ENCODE measurements at regions not wholly inside any gene's neighbourhood (a gene's known extent, or its start where the extent isn't known, plus 50 kb on each side); places are given as distances from the start of the nearest gene placed in this dataset.

DNA sequence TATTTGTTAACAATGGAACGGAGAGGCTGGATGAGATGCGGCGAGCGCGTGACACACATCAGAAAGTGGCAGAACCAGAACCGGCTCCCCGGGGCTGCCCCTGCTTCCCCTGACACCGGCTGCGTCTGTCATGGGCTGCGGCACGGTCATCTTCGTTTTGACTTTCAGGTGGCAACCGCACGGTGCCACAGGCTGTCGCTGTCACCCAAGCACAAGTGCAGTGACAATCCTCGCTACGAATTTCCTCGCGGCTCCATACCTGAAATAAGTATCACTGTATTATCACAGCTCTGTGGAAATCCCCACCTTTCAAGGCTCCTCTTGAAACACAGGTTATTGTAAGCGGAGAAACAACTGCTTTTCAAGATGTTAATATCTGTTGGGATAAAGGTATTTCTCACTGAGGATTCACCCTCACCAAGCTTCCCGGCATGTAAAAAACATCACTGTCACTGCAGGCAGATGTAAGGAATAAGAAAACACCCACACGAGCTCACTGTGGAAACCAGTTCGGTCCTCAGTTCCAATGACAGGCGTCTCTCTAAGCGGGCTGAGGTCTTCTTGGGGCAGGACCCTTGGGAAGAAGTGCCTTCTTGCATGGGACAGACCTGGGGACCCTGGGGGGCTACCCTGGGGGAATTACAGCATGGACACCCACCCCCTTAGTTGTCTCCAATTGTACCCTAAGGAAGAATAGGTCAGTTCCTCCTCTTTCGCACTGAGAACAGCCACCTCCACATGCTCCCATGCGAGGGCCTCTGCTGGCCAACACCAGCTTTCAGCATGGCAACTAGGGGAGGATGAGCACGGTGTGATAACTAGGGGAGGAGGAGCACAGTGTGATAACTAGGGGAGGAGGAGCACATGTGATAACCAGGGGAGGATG is 86.3 kb downstream of the DACT2 start:
- Histone ChIP-seq H3K36me3 (replicated peaks in 1 of 2; ENCODE audit: control extremely low read depth in 1 of 2, control insufficient read depth in 1 of 2, extremely low read depth in 1 of 2, insufficient read depth in 2 of 2, low read length in 1 of 2) (no peaks in the 10 kb centered on the region), H3K4me3 (ENCODE audit: control extremely low read depth in 1 of 5, extremely low read depth in 1 of 5, insufficient read depth in 1 of 5, low read depth in 2 of 5, low read length in 4 of 5) (no peak overlapping the region), H2AFZ (ENCODE audit: insufficient read depth, low read depth, low read length, poor library complexity, severe bottlenecking) (no peak overlapping the region), H3K79me2 (ENCODE audit: control insufficient read depth, insufficient read depth, low read length) (no peaks in the 10 kb centered on the region), H3K9me3 (ENCODE audit: control extremely low read depth in 1 of 3, control insufficient read depth in 2 of 3, insufficient read depth in 1 of 3, low read length in 2 of 3) (peaks cover 0 to 9% (median 0%) of the 10 kb centered on the region in 3 donors), H3K4me1 (ENCODE audit: control insufficient read depth in 2 of 2, insufficient read depth in 2 of 2, low read length in 2 of 2) (no peaks in the 10 kb centered on the region), H3K27ac (ENCODE audit: low read length in 2 of 2) (no peak overlapping the region), H3K9ac (ENCODE audit: low read length) (no peak overlapping the region), H3K27me3 (replicated peaks in 1 of 4; ENCODE audit: control extremely low read depth in 1 of 4, control insufficient read depth in 3 of 4, insufficient read depth in 4 of 4, low read length in 3 of 4) (no peaks in the 10 kb centered on the region), H4K20me1 (ENCODE audit: control insufficient read depth, insufficient read depth, low read length, poor library complexity, severe bottlenecking) (no peaks in the 10 kb centered on the region), H3K4me2 (replicated peaks; ENCODE audit: low read depth, low read length, poor library complexity, severe bottlenecking) (no peak overlapping the region)
- DNase-seq = no peak
- H3K4me1 Mint-ChIP-seq = no peaks in the 10 kb centered on the region
- ChIA-PET POLR2A (no interaction called here), CTCF (no interaction called here)
- WGBS (ENCODE audit: insufficient coverage) = 89% methylated on average over 22 of the region's 28 CpGs
- no peak overlapping the region for H3K27ac Mint-ChIP-seq
- no peak for ATAC-seq (ENCODE audit: low read depth)
- intact Hi-C loops (cut with micrococcal nuclease) = no loop called here
- TF ChIP-seq EZH2 (IDR thresholded peaks at IDR 0.05; ENCODE audit: borderline replicate concordance, insufficient read depth, low read depth, low read length, poor library complexity, severe bottlenecking) = no peak
- TF ChIP-seq, protein P1, sequence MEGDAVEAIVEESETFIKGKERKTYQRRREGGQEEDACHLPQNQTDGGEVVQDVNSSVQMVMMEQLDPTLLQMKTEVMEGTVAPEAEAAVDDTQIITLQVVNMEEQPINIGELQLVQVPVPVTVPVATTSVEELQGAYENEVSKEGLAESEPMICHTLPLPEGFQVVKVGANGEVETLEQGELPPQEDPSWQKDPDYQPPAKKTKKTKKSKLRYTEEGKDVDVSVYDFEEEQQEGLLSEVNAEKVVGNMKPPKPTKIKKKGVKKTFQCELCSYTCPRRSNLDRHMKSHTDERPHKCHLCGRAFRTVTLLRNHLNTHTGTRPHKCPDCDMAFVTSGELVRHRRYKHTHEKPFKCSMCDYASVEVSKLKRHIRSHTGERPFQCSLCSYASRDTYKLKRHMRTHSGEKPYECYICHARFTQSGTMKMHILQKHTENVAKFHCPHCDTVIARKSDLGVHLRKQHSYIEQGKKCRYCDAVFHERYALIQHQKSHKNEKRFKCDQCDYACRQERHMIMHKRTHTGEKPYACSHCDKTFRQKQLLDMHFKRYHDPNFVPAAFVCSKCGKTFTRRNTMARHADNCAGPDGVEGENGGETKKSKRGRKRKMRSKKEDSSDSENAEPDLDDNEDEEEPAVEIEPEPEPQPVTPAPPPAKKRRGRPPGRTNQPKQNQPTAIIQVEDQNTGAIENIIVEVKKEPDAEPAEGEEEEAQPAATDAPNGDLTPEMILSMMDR (IDR thresholded peaks at IDR 0.05) = no peak
- no peak overlapping the region for H3K4me3 Mint-ChIP-seq
- H3K9me3 Mint-ChIP-seq (ENCODE audit: insufficient read depth) = no peaks in the 10 kb centered on the region
- H3K27me3 Mint-ChIP-seq = peaks cover 6% of the 10 kb centered on the region

DNA sequence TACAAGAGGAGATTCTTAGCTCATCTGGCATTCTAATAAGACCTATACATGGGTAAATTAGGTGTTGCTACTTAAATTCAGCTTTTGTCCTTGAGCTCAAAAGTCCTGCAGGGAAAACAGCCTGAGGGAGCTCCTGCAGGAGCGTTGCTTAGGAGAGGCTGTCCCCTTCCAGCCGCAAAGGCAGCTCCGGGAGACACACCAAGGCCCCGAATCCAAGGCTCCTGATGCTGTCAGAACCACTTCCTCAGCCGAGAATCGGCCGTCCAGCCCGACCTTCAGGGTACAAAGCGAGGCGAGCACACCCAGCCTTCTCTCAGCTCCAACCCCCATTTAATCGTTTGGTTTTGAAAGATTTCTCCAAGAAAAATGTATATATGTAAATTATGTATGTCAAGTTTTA is 87.0 kb downstream of the DACT2 start:
- H3K9me3 Mint-ChIP-seq (ENCODE audit: insufficient read depth) = no peaks in the 10 kb centered on the region
- DNase-seq = no peak
- TF ChIP-seq EZH2 (IDR thresholded peaks at IDR 0.05; ENCODE audit: borderline replicate concordance, insufficient read depth, low read depth, low read length, poor library complexity, severe bottlenecking) = no peak
- TF ChIP-seq, protein P1 (IDR thresholded peaks at IDR 0.05) = no peak
- H3K27me3 ChIP-seq (replicated peaks in 1 of 4; ENCODE audit: control extremely low read depth in 1 of 4, control insufficient read depth in 3 of 4, insufficient read depth in 4 of 4, low read length in 3 of 4) = no peaks in the 10 kb centered on the region
- H3K4me1 ChIP-seq (ENCODE audit: control insufficient read depth in 2 of 2, insufficient read depth in 2 of 2, low read length in 2 of 2) = no peaks in the 10 kb centered on the region
- H3K79me2 ChIP-seq (ENCODE audit: control insufficient read depth, insufficient read depth, low read length) = no peaks in the 10 kb centered on the region
- H2AFZ ChIP-seq (ENCODE audit: insufficient read depth, low read depth, low read length, poor library complexity, severe bottlenecking) = no peak overlapping the region
- H3K27me3 Mint-ChIP-seq = peaks cover 6% of the 10 kb centered on the region
- H3K36me3 ChIP-seq (replicated peaks in 1 of 2; ENCODE audit: control extremely low read depth in 1 of 2, control insufficient read depth in 1 of 2, extremely low read depth in 1 of 2, insufficient read depth in 2 of 2, low read length in 1 of 2) = no peaks in the 10 kb centered on the region
- H3K9me3 ChIP-seq (ENCODE audit: control extremely low read depth in 1 of 3, control insufficient read depth in 2 of 3, insufficient read depth in 1 of 3, low read length in 2 of 3) = peaks cover 0 to 9% (median 0%) of the 10 kb centered on the region in 3 donors
- H4K20me1 ChIP-seq (ENCODE audit: control insufficient read depth, insufficient read depth, low read length, poor library complexity, severe bottlenecking) = no peaks in the 10 kb centered on the region
- 38% methylated on average over 4 of the region's 11 CpGs for WGBS (ENCODE audit: insufficient coverage)
- no peak for ATAC-seq (ENCODE audit: low read depth)
- no peaks in the 10 kb centered on the region for H3K4me1 Mint-ChIP-seq
- intact Hi-C loops (cut with micrococcal nuclease) = no loop called here
- no peak overlapping the region for H3K4me3 ChIP-seq (ENCODE audit: control extremely low read depth in 1 of 5, extremely low read depth in 1 of 5, insufficient read depth in 1 of 5, low read depth in 2 of 5, low read length in 4 of 5)
- no peak overlapping the region for H3K27ac ChIP-seq (ENCODE audit: low read length in 2 of 2)
- no peak overlapping the region for H3K4me3 Mint-ChIP-seq
- POLR2A ChIA-PET = no interaction called here
- H3K4me2 ChIP-seq (replicated peaks; ENCODE audit: low read depth, low read length, poor library complexity, severe bottlenecking) = no peak overlapping the region
- H3K27ac Mint-ChIP-seq = no peak overlapping the region
- CTCF ChIA-PET = no interaction called here
- H3K9ac ChIP-seq (ENCODE audit: low read length) = no peak overlapping the region
